GM12878 (cell line): ENCODE measurements at regions not wholly inside any gene's neighbourhood (a gene's known extent, or its start where the extent isn't known, plus 50 kb on each side); places are given as distances from the start of the nearest gene placed in this dataset.

Experiments used
- CBX5 ChIP-seq: sonication (generic); IDR thresholded peaks from 2 replicates; pipeline ENCODE4 v1.6.1; 2016; ENCODE audit warnings: low read depth, moderate library complexity, mild to moderate bottlenecking, inconsistent platforms
- E4F1 ChIP-seq: fragments of 450-650 bp; IDR thresholded peaks from 2 replicates; pipeline ENCODE4 v1.6.1; 2018; ENCODE audit warnings: borderline replicate concordance, mild to moderate bottlenecking; ENCODE audit not compliant: partially characterized antibody
- EED ChIP-seq: sonication (generic); IDR thresholded peaks from 2 replicates; pipeline ENCODE4 v1.6.1; 2016; ENCODE audit warnings: antibody characterized with exemption, low read depth
- EGR1 ChIP-seq, 2 experiments: IDR thresholded peaks; 1 replicate in 1 of 2; 2 replicates in 1 of 2; pipeline ENCODE4 v1.6.1; 2011 to 2012; ENCODE audit warnings: low read depth in 2 of 2, low read length in 2 of 2, borderline replicate concordance in 1 of 2, mild to moderate bottlenecking in 1 of 2, moderate library complexity in 1 of 2
- FOS ChIP-seq: IDR thresholded peaks from 3 replicates; pipeline ENCODE4 v1.6.1; 2011; ENCODE audit warnings: borderline replicate concordance; ENCODE audit not compliant: insufficient read length; ENCODE audit errors: extremely low read depth
- IRF4 ChIP-seq: IDR thresholded peaks from 2 replicates; pipeline ENCODE4 v1.6.1; 2011; ENCODE audit warnings: low read depth, low read length
- POLR2A ChIP-seq: IDR thresholded peaks from 2 replicates; pipeline ENCODE4 v1.6.1; 2011; ENCODE audit warnings: low read depth, mild to moderate bottlenecking, low read length
- RCOR1 ChIP-seq: conservative IDR thresholded peaks from 2 replicates; pipeline ENCODE4 v1.6.1; 2012; ENCODE audit warnings: low read depth, low read length, improper control_type of control experiment
- SMAD5 ChIP-seq: IDR thresholded peaks from 2 replicates; pipeline ENCODE4 v1.6.1; 2016; ENCODE audit warnings: antibody characterized with exemption, low read depth
- SP1 ChIP-seq: IDR thresholded peaks from one replicate; pipeline ENCODE4 v1.6.1; 2011; ENCODE audit warnings: low read depth, low read length

- TF ChIP-seq FOS (no peak), CBX5 (no peak), POLR2A (no peak), EED (no peak), IRF4 (no peak), SP1 (no peak), E4F1 (no peak), SMAD5 (no peak), RCOR1 (no peak), EGR1 (IDR thresholded peaks at IDR 0.05; ENCODE audit: borderline replicate concordance in 1 of 2, low read depth in 2 of 2, low read length in 2 of 2) (no peak)
Measured at GRCh38 chr4:11596989-11597388, 168.3 kb upstream of the HS3ST1 start.
